ENCODE measurements at regions not wholly inside any gene's neighbourhood (a gene's known extent, or its start where the extent isn't known, plus 50 kb on each side); places are given as distances from the start of the nearest gene placed in this dataset.
"Not testable (repeated sequence)": the region's sequence is repeated elsewhere in the genome, so short reads cannot be mapped to it uniquely, and the experiment has no call there.

- no peak for DNase-seq (ENCODE audit: low read depth in 2 of 2)
Measured at GRCh38 chr3:162534431-162534830, 1037.8 kb downstream of the OTOL1 start.

- DNase-seq (ENCODE audit: low read depth in 2 of 2): no peak
Measured at GRCh38 chr3:162538491-162538890, 1041.9 kb downstream of the OTOL1 start.

DNA sequence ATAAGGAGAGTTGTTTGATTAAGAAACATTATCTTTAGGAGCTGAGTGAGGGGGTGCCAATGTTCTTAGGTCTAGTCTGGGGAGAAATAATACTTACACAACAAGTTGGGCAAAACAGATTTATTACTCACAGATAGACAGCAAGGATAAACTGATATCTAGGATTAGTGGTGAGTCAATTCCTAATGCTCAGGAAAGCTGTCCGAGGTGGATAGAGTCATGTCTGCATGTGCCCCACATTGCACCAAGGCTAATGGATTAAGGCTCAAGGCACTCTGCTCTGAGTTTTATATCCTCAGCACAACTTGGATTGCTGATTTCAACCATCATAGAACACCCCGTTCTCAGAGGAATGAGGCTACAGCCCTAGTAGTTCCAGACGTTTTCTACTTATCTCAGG lies 1042.3 kb downstream of the OTOL1 start:
- no peak for DNase-seq (ENCODE audit: low read depth in 2 of 2)

DNA sequence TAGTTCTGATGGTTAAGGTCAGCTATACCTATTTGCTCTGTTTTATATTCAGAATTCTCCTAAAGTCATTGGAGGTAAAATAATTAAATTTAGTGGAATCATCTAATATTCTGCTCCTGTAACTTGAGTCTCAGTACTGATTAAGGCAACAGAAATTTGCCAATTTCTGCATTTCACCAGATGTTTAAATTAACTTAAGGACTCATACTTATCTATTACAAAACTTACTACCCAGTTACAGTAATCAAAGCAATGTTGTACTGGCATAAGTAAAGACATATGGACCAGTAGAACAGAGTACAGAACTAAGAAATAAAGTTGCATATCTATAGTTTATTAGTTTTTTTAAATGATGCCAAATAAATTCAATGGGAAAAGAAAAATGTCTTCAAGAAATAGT lies 1043.8 kb downstream of the OTOL1 start:
- no peak for DNase-seq (ENCODE audit: low read depth in 2 of 2)

DNA sequence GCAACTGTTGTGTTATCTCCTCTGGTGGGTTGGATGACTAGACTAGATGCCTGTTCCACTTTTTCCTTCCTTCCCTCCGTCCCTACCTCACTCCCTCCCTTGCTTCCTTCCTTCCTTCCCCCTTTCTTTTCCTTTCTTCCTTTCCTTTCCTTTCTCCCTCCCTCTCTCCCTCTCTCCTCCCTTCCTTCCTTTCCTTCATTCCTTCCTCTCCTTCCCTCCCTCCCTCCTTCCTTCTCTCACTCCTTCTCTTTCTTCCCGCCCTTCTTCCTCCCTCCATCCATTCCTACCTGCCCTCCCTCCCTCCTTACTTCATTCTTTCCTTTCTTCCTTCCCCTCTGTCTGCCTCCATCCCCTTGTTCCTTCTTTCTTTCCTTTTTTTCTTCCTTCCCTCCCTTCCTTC lies 1045.3 kb downstream of the OTOL1 start:
- no peak for DNase-seq (ENCODE audit: low read depth in 2 of 2)

DNA sequence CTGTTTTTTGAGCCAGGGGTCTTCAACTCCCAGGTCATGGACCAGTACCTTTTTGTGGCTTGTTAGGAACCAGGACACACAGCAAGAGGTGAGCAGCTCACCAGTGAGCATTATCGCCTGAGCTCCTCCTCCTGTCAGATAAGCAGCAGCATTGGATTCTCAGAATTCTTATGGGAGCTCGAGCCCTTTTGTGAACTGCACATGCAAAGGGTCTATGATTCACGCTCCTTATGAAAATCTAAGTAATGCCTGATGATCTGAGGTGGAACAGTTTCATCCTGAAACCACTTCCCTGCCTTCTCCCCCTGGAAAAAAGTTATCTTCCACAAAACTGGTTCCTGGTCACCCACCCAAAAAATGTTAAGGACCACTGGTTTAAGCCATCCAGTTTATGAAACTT lies 1047.6 kb downstream of the OTOL1 start:
- DNase-seq (ENCODE audit: low read depth in 2 of 2): no peak

DNA sequence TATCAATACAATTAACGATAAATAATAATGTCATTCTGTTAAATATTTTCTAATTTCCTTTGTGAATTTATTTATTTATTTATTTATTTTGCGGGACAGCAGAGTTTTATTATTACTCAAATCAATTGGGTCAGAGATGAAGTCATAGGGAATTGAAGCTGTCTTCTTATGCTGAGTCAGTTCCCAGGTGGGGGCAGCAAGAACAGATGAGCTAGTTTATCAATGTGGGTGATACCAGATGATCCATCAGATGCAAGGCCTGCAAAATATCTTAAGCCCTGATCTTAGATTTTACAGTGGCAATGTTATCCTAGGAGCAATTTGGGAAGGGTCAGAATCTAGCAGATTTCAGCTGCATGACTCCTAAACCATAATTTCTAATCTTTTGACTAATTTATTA lies 1050.3 kb downstream of the OTOL1 start:
- no peak for DNase-seq (ENCODE audit: low read depth in 2 of 2)

DNA sequence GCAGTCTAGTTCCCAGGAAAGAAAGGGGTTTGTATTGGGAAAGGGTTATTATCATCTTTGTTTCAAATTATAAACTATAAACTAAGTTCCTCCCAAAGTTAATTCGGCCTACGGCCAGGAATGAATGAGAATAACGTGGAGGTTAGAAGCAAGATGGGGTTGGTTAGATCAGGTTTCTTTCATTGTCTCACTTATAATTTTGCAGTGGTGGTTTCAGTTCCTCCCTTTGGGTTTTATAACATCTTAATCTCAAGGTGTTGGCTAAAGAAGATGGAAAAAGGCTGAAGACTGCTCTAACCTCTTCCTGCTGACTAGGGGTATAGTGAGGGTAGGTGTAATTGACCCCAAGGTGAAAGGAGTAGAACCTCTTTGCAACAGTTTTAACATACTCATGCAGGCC lies 1050.7 kb downstream of the OTOL1 start:
- DNase-seq (ENCODE audit: low read depth in 2 of 2): no peak

GRCh38 chr3:162555761-162556160 lies 1059.2 kb downstream of the OTOL1 start:
- no peak for DNase-seq (ENCODE audit: low read depth in 2 of 2)

DNA sequence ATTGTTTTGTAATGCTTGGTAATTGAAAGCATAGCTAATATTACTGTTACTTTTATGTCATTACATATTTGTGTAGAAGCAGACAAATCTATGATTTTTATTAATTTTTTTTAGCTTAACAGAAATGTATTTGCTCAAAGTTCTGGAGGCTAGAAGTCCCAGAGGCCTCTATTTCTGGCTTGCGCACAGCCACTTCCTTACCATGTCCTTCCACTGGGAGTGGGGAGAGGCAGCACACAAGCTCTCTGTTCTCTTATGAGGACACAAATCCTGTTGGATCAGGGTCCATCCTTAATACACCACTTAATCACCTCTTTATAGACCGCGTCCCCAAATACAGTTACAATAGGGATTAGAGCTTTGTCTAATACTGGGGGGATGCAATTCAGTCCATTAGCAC lies 1061.4 kb downstream of the OTOL1 start:
- no peak for DNase-seq (ENCODE audit: low read depth in 2 of 2)

DNA sequence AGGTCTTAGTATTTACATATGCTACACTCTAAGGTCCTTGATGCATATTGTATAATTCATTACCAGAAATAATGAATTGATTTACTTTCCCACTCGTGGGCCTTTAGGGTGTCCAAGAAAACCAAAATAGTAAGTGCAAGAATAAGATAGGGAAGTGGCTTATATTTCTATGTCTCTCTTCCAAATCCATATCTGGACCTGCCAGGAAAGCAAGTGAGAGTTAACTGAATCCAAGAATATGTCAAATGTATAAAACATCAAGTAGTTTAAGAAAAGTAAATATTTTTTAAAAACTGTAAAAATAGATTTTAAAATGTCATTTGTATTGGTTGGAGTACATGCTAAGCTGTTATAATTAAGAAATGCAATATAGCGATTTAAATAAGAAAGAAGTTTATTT lies 1072.1 kb downstream of the OTOL1 start:
- no peak for DNase-seq (ENCODE audit: low read depth in 2 of 2)

DNA sequence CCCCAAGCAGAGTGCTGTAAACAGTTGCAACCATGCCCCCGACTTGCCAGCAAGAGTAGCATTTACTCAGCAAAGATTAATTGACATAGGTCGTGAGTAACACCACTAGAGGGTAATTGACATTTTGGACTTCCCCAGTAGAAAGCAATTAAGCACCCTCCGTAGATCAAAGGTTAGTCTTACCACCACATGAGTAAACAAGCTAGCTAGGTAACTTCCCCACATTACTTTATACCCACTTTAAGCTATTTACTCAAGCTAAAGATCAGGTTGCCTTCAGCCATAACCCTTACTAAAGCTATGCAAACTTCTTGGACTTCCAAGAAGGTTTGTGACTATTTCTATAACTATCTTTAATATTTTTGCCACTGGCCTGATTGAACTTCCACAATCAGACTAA lies 1072.7 kb downstream of the OTOL1 start:
- no peak for DNase-seq (ENCODE audit: low read depth in 2 of 2)

DNA sequence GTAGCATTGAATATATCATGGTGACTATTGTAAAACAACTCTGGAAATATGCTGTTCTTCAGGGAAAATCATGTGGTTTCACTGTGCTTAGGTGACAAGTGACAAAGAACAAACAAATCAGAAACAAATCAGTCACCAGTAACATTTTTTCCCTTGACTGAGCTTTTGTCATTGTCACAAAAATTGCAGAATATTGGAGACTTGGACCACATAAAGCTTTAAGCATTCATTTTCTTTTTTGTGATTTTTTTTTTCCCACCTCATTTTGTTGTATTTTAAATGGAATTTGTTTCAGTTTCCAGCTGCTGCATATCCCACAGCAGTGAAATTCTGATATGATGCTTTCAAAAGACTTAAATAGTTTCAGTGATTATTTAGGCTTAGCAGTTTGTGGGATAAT lies 1088.4 kb downstream of the OTOL1 start:
- DNase-seq (ENCODE audit: low read depth in 2 of 2): no peak

GRCh38 chr3:162586591-162586990 lies 1090.0 kb downstream of the OTOL1 start:
- no peak for DNase-seq (ENCODE audit: low read depth in 2 of 2)

GRCh38 chr3:162597226-162597625 lies 1100.6 kb downstream of the OTOL1 start:
- DNase-seq (ENCODE audit: low read depth in 2 of 2): no peak

DNA sequence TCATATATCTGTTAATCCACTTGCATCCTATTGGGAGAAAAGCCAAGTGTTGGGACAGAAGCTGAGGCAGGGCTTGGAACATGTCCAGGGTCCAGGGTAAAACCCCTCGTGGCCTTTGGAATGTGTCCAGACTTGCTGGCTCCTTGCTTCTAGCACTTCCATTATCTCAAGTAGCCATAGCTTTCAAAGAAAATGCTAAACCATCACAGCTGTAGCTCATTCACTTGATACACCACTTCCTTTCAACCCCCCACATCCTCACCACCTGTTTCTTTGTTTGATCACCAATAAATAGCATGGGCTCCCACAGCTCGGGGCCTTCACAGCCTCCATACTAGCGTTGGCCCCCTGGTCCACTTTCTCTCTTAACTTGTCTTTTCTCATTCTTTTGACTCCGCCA lies 1101.9 kb downstream of the OTOL1 start:
- not testable (repeated sequence) for DNase-seq (ENCODE audit: low read depth in 2 of 2)

DNA sequence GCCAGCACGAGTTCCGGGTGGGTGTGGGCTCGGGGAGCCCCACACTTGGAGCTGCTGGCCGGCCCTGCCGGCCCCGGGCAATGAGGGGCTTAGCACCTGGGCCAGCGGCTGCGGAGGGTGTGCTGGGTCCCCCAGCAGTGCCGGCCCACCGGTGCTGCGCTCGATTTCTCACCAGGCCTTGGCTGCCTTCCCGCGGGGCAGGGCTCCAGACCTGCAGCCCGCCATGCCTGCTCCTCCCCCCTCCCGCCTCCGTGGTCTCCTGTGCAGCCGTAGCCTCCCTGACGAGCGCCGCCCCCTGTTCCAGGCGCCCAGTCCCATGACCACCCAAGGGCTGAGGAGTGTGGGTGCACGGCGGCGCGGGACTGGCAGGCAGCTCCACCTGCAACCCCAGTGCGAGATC lies 1103.1 kb downstream of the OTOL1 start:
- DNase-seq (ENCODE audit: low read depth in 2 of 2): not testable (repeated sequence)

DNA sequence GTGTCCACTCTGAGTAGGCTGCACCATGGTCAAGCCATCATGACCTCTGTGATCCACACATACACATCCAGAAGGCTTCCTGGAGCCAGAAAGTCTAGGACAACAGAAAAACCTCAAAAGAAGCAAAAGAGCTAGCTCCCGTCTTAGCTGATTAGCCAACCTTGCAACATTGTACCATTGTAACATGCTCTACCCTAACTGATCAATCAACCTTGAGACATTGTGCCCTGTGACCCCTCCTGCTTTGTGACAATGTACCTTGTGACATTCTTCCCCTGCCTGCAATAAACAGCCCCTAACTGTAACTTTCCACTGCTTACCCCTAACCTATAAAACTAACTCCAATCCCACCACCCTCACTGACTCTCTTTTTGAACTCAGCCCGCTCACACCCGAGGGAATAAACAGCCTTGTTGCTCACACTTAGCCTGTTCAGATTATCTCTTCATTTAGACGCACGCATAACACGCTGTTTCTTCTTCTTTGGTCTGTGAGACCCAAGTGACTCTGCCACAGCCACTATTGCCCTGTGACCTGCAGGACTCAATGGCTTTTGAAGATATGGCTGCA lies 1104.6 kb downstream of the OTOL1 start:
- DNase-seq (ENCODE audit: low read depth in 2 of 2): no peak

DNA sequence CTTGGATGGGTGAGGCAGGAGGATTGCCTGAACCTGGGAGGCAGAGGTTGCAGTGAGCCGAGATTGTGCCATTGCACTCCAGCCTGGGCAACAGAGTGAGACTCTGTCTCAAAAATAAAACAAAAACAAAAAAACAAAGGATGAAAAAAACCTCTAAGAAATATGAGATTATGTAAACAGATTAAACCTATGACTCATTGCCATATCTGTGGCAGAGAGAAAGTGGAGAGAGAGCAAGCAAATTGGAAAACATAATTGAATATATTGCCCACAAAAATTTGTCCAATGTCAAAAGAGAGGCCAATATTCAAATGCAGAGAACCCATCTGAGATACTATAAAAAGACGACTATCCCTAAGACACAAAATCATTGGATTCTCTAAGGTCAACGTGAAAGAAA lies 1106.0 kb downstream of the OTOL1 start:
- DNase-seq (ENCODE audit: low read depth in 2 of 2): no peak

DNA sequence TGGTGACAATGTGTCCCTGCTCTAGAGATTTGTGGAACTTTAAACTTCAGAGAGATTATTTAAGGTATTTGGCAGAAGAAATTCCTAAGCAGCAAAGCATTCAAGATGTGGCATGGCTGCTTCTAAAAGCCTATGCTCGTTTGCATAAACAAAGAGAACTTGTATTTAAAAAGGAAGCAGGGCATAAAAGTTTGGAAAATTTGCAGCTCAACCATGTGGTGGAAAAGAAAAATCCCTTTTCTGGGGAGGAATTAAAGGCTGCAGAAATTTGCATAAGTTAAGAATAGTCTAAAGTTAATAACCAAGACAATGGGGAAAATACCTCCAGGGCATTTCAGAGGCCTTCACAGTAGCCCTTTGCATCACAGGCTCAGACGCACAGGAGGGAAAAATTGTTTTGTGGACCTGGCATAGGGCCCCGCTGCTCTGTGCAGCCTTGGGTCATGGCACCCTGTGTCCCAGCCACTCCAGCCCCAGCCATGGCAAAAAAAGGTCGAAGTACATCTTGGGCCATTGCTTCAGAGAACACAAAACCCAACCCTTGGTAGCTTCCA lies 1109.1 kb downstream of the OTOL1 start:
- no peak for DNase-seq (ENCODE audit: low read depth in 2 of 2)

- DNase-seq (ENCODE audit: low read depth in 2 of 2): no peak
Measured at GRCh38 chr3:162610261-162610660, 1113.7 kb downstream of the OTOL1 start.

GRCh38 chr3:162612991-162613390 lies 1116.4 kb downstream of the OTOL1 start:
- no peak for DNase-seq (ENCODE audit: low read depth in 2 of 2)

- no peak for DNase-seq (ENCODE audit: low read depth in 2 of 2)
Measured at GRCh38 chr3:162626172-162626571, 1129.6 kb downstream of the OTOL1 start.

DNA sequence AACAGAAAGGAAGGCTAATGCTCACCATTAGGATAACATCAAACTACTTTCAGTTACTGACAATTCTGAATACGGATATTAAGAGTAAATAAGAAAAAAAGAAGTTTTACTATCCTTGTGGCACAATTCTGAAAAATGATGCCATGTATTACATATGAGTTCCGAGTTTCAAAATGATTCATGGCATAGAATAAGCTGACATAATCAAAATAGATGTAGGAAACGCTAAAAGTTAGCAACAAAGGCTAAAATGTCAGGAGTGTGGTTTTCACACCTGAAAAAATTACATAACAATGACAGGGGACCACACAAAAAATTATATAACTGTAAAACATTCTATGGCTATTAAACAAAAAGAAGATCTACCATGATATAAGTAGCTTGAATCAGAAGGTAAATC lies 1131.9 kb downstream of the OTOL1 start:
- no peak for DNase-seq (ENCODE audit: low read depth in 2 of 2)
